IgD-negative memory B cell (primary cell): ENCODE measurements at regions not wholly inside any gene's neighbourhood (a gene's known extent, or its start where the extent isn't known, plus 50 kb on each side); places are given as distances from the start of the nearest gene placed in this dataset.

Experiments used
- H3K27ac Mint-ChIP-seq, 3 donors: one replicate each; pipeline ENCODE4 v1.8.0; 2020 to 2022; ENCODE audit warnings: mild to moderate bottlenecking in 3 of 3, mixed read lengths in 3 of 3, moderate library complexity in 1 of 3
- H3K27me3 Mint-ChIP-seq: one replicate; pipeline ENCODE4 v1.8.0; 2021; ENCODE audit warnings: mixed read lengths
- H3K36me3 Mint-ChIP-seq: one replicate; pipeline ENCODE4 v1.8.0; 2020; ENCODE audit warnings: mild to moderate bottlenecking, mixed read lengths
- H3K4me1 Mint-ChIP-seq, 3 donors: one replicate each; pipeline ENCODE4 v1.8.0; 2020 to 2022; ENCODE audit warnings: mixed read lengths in 3 of 3, mild to moderate bottlenecking in 1 of 3
- H3K4me3 Mint-ChIP-seq, 4 donors: one replicate each; pipeline ENCODE4 v1.8.0; 2020 to 2022; ENCODE audit warnings: mild to moderate bottlenecking in 4 of 4, mixed read lengths in 4 of 4, moderate library complexity in 3 of 4
- H3K9me3 Mint-ChIP-seq, 3 donors: one replicate each; pipeline ENCODE4 v1.8.0; 2020 to 2021; ENCODE audit warnings: mixed read lengths in 3 of 3, mild to moderate bottlenecking in 1 of 3

DNA sequence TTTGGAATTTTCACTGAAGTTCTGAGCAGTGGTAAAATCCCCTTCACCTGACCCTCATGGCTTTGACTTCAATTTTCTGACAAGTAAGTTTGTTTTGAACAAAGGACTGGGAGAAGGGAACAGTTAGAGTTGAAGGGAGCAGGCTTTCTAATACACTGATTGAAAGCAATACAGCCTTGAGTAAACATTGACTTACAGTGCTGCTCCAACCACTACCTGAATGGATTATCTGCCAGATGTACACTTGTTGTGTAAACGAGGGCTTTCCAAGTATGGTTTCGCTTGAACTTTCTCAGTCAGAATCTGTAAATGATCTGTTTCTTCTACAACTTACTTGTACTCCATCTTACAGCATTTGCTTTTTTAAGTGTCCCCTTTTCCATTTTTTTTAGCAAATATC is 1414.9 kb upstream of the NUDT12 start:
- Mint-ChIP-seq H3K27ac (no peak overlapping the region), H3K4me3 (no peak overlapping the region), H3K27me3 (no peaks in the 10 kb centered on the region), H3K4me1 (no peaks in the 10 kb centered on the region), H3K9me3 (peaks cover 0 to 17% (median 3%) of the 10 kb centered on the region in 3 donors), H3K36me3 (no peaks in the 10 kb centered on the region)

DNA sequence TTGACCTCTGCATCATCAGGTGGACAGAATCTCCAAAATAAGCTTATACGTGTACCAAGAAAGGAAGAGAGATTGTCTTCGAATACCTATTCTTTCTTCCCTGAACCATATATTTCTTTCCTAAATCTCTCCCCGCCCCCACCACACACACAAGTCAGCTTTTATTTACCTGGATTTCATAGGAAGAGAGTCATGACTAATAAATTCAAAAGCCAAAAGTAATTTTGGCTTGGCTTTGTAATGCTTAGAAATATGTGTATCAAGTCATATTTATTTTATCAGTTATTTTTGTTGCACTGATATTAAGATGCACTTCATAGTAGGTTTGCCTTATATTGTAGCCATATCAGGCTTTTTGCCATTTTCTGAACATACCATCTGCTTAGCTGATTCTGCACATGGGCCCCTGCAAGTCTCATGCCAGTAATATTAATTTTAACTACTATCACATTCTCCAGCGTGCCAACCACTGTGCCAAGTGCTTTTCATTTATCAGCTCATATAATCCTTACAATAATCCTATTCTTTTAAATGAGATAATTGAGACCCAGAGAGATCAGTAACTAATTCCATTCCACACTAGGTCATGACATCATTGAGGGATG is 1405.3 kb upstream of the NUDT12 start:
- H3K4me3 Mint-ChIP-seq: no peak overlapping the region
- peaks cover 0 to 4% (median under 1%) of the 10 kb centered on the region in 3 donors for H3K9me3 Mint-ChIP-seq
- no peaks in the 10 kb centered on the region for H3K4me1 Mint-ChIP-seq
- no peaks in the 10 kb centered on the region for H3K27me3 Mint-ChIP-seq
- peaks cover 2% of the 10 kb centered on the region for H3K36me3 Mint-ChIP-seq
- H3K27ac Mint-ChIP-seq: no peak overlapping the region

DNA sequence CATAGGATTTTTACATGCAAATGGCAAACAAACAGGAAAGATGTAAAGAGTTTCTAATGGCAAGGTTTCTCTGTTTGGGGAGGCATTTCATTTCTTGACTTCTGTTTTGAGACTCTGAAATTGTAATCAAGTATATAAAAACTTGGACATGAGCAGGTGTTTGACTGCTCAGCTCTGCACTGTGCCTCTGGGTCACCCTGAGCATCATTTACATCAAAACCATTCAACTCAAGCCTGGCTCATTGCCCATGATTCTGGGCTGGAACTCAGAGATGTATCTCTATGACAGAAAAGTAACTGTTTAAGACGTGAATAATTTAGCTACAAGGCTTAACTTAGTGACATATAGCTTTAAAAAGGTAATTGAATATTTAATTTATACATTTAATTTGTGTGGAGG is 1402.4 kb upstream of the NUDT12 start:
- Mint-ChIP-seq H3K9me3 (peaks cover 0 to 4% (median 3%) of the 10 kb centered on the region in 3 donors), H3K36me3 (peaks cover 2% of the 10 kb centered on the region), H3K27ac (no peak overlapping the region), H3K4me3 (no peak overlapping the region), H3K27me3 (no peaks in the 10 kb centered on the region), H3K4me1 (no peaks in the 10 kb centered on the region)

DNA sequence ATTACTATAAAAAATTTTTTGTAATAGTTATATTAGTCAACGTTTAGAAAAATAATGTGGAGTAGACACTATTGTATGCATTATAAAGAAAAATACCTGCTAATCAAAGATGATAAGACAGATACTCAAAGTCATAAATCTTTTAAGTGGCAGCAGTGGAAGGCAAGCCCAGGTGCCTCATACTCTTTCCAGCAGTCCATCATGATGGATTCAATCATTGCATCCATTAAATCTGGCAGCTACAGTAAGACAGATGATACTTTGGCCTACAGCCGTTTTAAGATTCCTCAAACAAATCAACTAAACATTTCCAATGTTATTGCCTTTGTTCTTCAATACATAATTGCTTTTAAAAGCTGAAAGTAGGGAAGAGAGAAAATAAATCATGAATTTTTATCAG is 1392.9 kb upstream of the NUDT12 start:
- H3K27me3 Mint-ChIP-seq: no peaks in the 10 kb centered on the region
- no peaks in the 10 kb centered on the region for H3K36me3 Mint-ChIP-seq
- no peak overlapping the region for H3K4me3 Mint-ChIP-seq
- no peaks in the 10 kb centered on the region for H3K4me1 Mint-ChIP-seq
- peaks cover 6 to 9% (median 7%) of the 10 kb centered on the region in 3 donors for H3K9me3 Mint-ChIP-seq
- H3K27ac Mint-ChIP-seq: no peak overlapping the region

DNA sequence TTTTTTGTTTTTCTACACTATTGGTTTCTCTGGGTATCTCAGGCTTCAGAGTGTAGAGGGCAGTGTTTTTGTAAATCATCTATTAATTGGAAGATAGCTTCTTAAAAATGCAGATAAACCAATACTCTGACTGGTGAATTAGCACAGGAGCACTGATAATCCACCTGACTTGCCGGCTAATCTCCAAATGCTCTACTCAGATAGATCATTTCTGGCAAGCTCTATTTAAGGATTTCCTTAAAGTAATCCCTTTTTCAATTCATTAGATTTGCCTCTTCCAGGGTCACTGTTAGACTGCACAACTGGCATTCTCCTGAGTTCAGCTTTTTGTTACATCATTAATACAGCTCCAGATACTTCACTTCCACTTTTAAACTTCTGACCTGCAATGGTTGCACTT is 1390.3 kb upstream of the NUDT12 start:
- H3K27me3 Mint-ChIP-seq: no peaks in the 10 kb centered on the region
- H3K4me1 Mint-ChIP-seq: peaks cover 0 to 1% (median 0%) of the 10 kb centered on the region in 3 donors
- H3K27ac Mint-ChIP-seq: no peak overlapping the region
- H3K9me3 Mint-ChIP-seq: peaks cover 3 to 6% (median 4%) of the 10 kb centered on the region in 3 donors
- no peaks in the 10 kb centered on the region for H3K36me3 Mint-ChIP-seq
- H3K4me3 Mint-ChIP-seq: no peak overlapping the region

DNA sequence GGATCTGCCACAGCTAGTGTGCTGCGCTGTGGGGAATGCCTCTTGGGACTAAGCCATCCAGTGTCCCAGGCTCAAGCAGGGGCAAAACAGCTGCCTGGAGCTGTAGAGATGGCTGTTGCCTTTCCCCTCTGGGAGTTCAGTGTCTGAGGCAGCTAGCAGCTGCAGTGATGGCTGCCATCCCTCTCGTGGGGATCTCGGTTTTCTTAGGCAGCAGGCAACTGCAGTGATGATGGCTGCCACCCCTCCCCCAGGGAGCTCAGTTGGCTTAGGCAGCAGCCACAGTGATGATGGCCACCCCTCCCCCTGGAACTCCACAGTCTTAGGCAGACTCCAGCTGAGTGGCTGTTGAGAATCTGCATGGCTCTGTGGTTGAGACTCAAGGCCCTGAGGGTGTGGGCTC is 1389.2 kb upstream of the NUDT12 start:
- Mint-ChIP-seq H3K4me3 (no peak overlapping the region), H3K27me3 (no peaks in the 10 kb centered on the region), H3K36me3 (no peaks in the 10 kb centered on the region), H3K4me1 (peaks cover 0 to 1% (median 0%) of the 10 kb centered on the region in 3 donors), H3K9me3 (peaks cover 3 to 7% (median 4%) of the 10 kb centered on the region in 3 donors), H3K27ac (no peak overlapping the region)

DNA sequence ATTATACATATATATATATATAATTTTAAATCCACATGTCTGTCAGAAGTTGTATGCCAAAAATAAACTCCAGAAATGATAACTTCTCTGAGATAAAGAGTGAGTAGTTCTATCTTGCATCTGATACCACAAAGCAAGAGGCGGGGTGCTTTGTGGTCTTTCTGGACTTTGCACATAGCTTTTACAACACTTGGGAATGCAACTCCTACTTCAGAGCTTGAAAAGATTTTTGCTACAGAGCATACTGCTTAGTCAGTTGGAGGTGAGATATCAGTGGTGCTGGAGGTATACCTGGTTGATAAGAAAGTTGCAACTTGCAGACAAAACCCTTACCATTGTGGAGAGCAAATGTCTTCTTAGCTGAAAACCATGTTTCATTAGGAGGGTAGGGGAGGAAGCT is 1384.5 kb upstream of the NUDT12 start:
- H3K9me3 Mint-ChIP-seq: peaks cover 4 to 16% (median 5%) of the 10 kb centered on the region in 3 donors
- peaks cover 0 to 1% (median 0%) of the 10 kb centered on the region in 3 donors for H3K4me1 Mint-ChIP-seq
- no peak overlapping the region for H3K4me3 Mint-ChIP-seq
- H3K27me3 Mint-ChIP-seq: no peaks in the 10 kb centered on the region
- no peak overlapping the region for H3K27ac Mint-ChIP-seq
- no peaks in the 10 kb centered on the region for H3K36me3 Mint-ChIP-seq

DNA sequence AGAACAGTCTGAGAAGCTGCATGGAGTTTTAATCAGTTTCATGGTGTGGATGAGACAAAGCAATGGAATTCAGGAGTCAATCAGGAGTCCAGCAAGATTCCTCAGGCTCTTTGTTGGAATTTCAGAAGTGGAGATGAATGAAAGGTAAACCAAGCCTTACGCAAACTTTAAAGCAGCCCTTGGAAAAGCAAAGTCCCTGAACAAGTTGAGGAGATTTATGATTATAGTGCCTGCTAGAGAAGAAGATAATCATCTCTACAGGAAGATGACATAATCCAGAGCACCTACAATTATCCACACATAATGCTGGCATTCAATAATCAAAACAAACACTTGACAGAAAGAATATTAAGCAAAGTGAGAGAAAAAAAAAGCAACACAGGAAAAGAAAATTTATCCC is 1380.1 kb upstream of the NUDT12 start:
- Mint-ChIP-seq H3K27ac (no peak overlapping the region), H3K4me1 (no peaks in the 10 kb centered on the region), H3K27me3 (no peaks in the 10 kb centered on the region), H3K4me3 (no peak overlapping the region), H3K36me3 (peaks cover 1% of the 10 kb centered on the region), H3K9me3 (peaks cover 1 to 19% (median 5%) of the 10 kb centered on the region in 3 donors)

DNA sequence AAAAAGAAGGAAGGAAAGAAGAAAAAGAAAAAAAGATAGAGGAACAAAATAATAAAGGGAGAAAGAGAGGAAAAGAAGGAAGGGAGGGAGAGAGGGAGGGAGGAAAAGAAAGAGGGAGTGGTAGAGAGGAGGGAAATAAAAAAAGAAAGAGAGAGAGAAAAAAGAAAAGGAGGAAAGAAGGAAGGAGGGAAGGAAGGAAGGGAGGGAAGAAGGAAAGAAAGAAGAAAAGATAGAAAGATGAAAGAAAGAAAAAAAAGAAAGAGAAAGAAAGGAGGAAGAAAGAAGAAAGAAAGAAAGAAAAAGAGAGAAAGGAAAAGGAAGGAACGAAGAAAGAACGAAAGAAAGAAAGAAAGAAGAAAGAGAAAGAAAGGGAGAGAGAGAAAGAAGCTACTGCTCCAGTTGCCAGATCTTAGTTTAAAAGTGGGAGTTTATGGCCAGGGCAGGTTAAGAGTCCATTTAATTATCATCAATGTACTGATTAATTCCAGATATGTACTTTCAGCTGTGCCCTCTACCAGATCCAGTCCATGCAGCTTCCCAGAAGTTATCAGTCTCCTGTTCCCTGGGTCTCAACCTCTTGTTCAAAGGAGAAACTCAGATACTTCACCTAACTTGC is 1378.5 kb upstream of the NUDT12 start:
- peaks cover 0 to 14% (median 5%) of the 10 kb centered on the region in 3 donors for H3K9me3 Mint-ChIP-seq
- H3K4me3 Mint-ChIP-seq: no peak overlapping the region
- peaks cover 1% of the 10 kb centered on the region for H3K36me3 Mint-ChIP-seq
- no peak overlapping the region for H3K27ac Mint-ChIP-seq
- H3K4me1 Mint-ChIP-seq: no peaks in the 10 kb centered on the region
- H3K27me3 Mint-ChIP-seq: no peaks in the 10 kb centered on the region

DNA sequence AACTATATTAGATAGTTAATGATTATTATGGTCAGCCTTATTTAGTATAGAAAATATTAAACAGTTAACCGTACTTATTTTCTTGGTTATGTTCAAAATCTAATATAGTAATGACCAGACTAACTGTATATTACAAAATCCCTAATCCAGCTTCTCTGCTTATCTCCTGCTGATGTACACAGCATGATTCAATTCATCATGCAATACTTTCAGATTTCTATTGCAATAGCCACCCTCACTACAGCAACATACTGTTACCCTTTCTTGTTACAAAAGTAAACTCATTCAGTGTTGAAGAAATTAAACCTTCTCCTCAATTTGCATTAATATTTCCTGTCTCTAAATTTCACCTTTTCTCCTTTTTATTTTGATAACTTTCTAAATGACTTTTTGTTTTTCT is 1375.0 kb upstream of the NUDT12 start:
- no peaks in the 10 kb centered on the region for H3K27me3 Mint-ChIP-seq
- H3K36me3 Mint-ChIP-seq: peaks cover 1% of the 10 kb centered on the region
- no peak overlapping the region for H3K4me3 Mint-ChIP-seq
- no peak overlapping the region for H3K27ac Mint-ChIP-seq
- peaks cover 0 to 7% (median 6%) of the 10 kb centered on the region in 3 donors for H3K9me3 Mint-ChIP-seq
- no peaks in the 10 kb centered on the region for H3K4me1 Mint-ChIP-seq

DNA sequence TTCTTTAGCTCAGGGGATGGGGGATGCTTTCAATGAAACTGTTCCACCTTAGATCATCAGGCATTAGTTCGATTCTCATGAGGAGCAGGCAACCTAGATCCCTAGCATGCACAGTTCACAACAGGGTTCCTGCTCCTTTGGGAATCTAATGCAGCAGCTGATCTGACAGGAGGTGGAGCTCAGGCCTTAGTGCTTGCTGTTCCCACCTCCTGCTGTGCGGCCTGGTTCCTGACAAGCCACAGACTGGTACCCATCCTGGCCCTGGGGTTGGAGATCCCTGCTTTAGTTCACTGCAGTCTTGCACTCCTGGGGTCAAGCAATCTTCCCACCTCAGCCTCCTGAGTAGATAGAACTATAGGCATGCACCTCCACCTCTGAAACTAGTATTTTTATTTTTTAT is 1369.8 kb upstream of the NUDT12 start:
- no peaks in the 10 kb centered on the region for H3K27me3 Mint-ChIP-seq
- H3K9me3 Mint-ChIP-seq: peaks cover 0 to 2% (median under 1%) of the 10 kb centered on the region in 3 donors
- no peaks in the 10 kb centered on the region for H3K4me1 Mint-ChIP-seq
- no peak overlapping the region for H3K4me3 Mint-ChIP-seq
- H3K36me3 Mint-ChIP-seq: no peaks in the 10 kb centered on the region
- no peak overlapping the region for H3K27ac Mint-ChIP-seq

DNA sequence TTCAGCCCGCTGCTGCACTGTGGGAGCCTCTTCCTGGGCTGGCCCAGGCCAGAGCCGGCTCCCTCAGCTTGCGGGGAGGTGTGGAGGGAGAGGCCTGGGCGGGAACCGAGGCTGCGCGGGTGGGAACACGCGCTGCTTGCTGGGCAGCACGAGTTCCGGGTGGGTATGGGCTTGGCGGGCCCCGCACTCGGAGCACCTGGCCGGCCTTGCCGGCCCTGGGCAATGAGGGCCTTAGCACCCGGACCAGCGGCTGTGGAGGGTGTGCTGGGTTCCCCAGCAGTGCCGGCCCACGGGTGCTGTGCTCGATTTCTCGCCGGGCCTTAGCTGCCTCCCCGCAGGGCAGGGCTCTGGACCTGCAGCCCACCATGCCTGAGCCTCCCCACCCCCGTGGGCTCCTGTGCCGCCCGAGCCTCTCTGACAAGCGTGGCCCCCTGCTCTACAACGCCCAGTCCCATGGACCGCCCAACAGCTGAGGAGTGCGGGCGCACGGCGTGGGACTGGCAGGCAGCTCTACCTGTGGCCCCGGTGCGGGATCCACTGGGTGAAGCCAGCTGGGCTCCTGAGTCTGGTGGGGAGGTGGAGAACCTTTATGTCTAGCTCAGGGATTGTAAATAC is 1366.4 kb upstream of the NUDT12 start:
- Mint-ChIP-seq H3K36me3 (no peaks in the 10 kb centered on the region), H3K27me3 (no peaks in the 10 kb centered on the region), H3K9me3 (peaks cover 2 to 4% (median 2%) of the 10 kb centered on the region in 3 donors), H3K4me1 (no peaks in the 10 kb centered on the region), H3K4me3 (no peak overlapping the region), H3K27ac (no peak overlapping the region)

DNA sequence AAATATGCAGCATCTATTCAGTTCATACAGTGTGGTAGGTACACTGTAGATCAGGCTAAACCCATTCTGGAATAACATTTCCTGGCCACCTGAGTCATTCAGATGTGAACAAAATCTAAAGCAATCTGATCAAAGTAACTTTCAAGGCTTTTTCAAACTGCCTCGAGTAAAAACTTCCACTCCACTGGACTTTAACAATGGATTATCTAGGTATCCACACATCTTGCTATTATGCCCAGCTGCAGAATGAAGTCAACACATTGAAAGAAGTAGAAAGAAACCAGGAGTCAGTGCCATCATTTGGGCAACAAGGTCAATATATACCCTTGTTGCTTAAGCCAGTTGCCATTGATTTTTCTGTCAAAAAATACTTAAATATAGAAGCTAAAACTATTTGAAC is 1352.6 kb upstream of the NUDT12 start:
- Mint-ChIP-seq H3K36me3 (no peaks in the 10 kb centered on the region), H3K4me1 (no peaks in the 10 kb centered on the region), H3K9me3 (peaks cover 0 to 11% (median 0%) of the 10 kb centered on the region in 3 donors), H3K27me3 (no peaks in the 10 kb centered on the region), H3K4me3 (no peak overlapping the region), H3K27ac (no peak overlapping the region)

DNA sequence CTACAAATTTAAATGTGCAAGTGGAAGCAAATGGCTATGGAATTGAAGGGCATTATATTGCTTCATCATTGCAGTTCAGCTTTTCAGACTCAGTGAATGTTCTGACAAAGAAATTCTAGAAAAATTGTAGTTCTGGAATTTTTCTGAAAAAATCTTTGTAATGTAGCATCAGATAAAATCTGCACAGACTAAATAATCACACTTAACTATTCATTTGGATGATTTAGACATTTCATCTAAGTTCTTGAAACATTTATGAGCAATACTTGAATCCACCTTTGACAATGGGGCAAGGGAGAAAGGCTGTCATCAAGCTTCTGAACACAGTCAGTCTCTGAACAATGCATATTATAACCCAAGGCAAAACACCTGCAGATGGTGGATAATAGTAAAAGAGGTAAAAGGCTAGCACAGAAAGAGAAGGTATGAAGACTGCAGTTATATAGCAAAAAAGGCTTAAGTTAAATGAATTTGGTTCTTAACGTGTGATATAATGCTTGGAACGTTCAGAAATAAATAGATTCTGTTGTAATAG is 1352.0 kb upstream of the NUDT12 start:
- no peak overlapping the region for H3K27ac Mint-ChIP-seq
- no peak overlapping the region for H3K4me3 Mint-ChIP-seq
- H3K9me3 Mint-ChIP-seq: peaks cover 0 to 11% (median 0%) of the 10 kb centered on the region in 3 donors
- no peaks in the 10 kb centered on the region for H3K27me3 Mint-ChIP-seq
- H3K36me3 Mint-ChIP-seq: no peaks in the 10 kb centered on the region
- H3K4me1 Mint-ChIP-seq: no peaks in the 10 kb centered on the region

DNA sequence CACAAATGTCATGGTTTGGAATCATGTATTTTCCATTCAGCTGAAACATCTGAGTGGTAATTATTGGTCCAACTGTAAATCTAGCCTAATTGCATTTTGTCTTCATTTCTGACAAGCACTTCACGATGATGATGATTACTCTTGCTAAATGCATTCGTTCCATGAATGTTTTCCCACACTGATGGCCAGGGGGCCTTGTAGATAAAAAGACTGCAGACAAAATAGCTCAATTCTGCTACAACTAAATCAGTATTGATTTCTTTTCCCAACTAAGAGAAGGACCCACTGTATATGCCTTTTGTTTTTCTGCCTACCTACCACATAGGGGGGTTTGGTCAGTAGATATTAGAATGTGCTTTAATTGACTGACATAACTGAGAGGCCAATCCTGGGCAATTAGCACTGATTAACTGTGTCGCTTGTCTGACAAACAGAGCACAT is 1351.3 kb upstream of the NUDT12 start:
- no peak overlapping the region for H3K4me3 Mint-ChIP-seq
- H3K9me3 Mint-ChIP-seq: peaks cover 0 to 11% (median 0%) of the 10 kb centered on the region in 3 donors
- H3K27ac Mint-ChIP-seq: no peak overlapping the region
- H3K27me3 Mint-ChIP-seq: no peaks in the 10 kb centered on the region
- no peaks in the 10 kb centered on the region for H3K4me1 Mint-ChIP-seq
- H3K36me3 Mint-ChIP-seq: no peaks in the 10 kb centered on the region
